GM12865 (cell line): ENCODE measurements at regions not wholly inside any gene's neighbourhood (a gene's known extent, or its start where the extent isn't known, plus 50 kb on each side); places are given as distances from the start of the nearest gene placed in this dataset.

Experiments used
- DNase-seq: peaks from one replicate; pipeline ENCODE4 v3.0.0; 2010; ENCODE audit warnings: low read depth
- H3K4me3 ChIP-seq: 2 replicates; pipeline ENCODE4 v1.5.1; 2011; ENCODE audit warnings: mild to moderate bottlenecking, low read depth, low read length, control low read depth
- CTCF ChIP-seq: IDR thresholded peaks from 2 replicates; pipeline ENCODE4 v1.5.1; 2011; ENCODE audit warnings: low read length, control low read depth, low read depth, inconsistent platforms; ENCODE audit not compliant: insufficient read depth; ENCODE audit errors: missing control alignments

GRCh38 chr18:56294484-56295183, 343.8 kb downstream of the TXNL1 start:
- DNase-seq, result peak; percentile 31
- TF ChIP-seq CTCF, result no peak
- no peak overlapping the region for H3K4me3 ChIP-seq

GRCh38 chr18:56291294-56291693, 347.1 kb downstream of the TXNL1 start:
- no peak for TF ChIP-seq CTCF
- no peak overlapping the region for H3K4me3 ChIP-seq
- no peak for DNase-seq

- no peak for DNase-seq
- H3K4me3 ChIP-seq, result no peak overlapping the region
- TF ChIP-seq CTCF, result no peak
These were observed 349.0 kb downstream of the TXNL1 start for GRCh38 chr18:56289381-56289780.

GRCh38 chr18:56286775-56287325, 351.5 kb downstream of the TXNL1 start:
- no peak overlapping the region for H3K4me3 ChIP-seq
- DNase-seq, result no peak
- no peak for TF ChIP-seq CTCF

GRCh38 chr18:56285387-56286065, 352.9 kb downstream of the TXNL1 start:
- DNase-seq, result no peak
- H3K4me3 ChIP-seq, result no peak overlapping the region
- no peak for TF ChIP-seq CTCF

- no peak overlapping the region for H3K4me3 ChIP-seq
- DNase-seq, result no peak
- no peak for TF ChIP-seq CTCF
These were observed 354.1 kb downstream of the TXNL1 start for GRCh38 chr18:56284319-56284718.

- TF ChIP-seq CTCF, result no peak
- H3K4me3 ChIP-seq, result no peak overlapping the region
- DNase-seq, result no peak
These were observed 355.1 kb downstream of the TXNL1 start for GRCh38 chr18:56283316-56283715.
